Upper lobe of right lung (tissue), 1 donor: ENCODE measurements at regions not wholly inside any gene's neighbourhood (a gene's known extent, or its start where the extent isn't known, plus 50 kb on each side); places are given as distances from the start of the nearest gene placed in this dataset.
"Not testable (repeated sequence)": the region's sequence is repeated elsewhere in the genome, so short reads cannot be mapped to it uniquely, and the experiment has no call there.

Source experiments
- ATAC-seq: fragments of 200-7000 bp; cut with Tn5 transposase; one replicate; pipeline ENCODE4 v1.9.1; 2020; ENCODE audit warnings: mild to moderate bottlenecking, moderate library complexity
- DNase-seq: peaks from one replicate; pipeline ENCODE4 v3.0.0-alpha.2; 2020
- H3K27ac ChIP-seq: fragments of 200-600 bp; one replicate; pipeline ENCODE4 v1.8.0; 2022
- H3K27me3 ChIP-seq: fragments of 200-600 bp; one replicate; pipeline ENCODE4 v1.8.0; 2022; ENCODE audit warnings: mild to moderate bottlenecking
- H3K36me3 ChIP-seq: fragments of 200-600 bp; one replicate; pipeline ENCODE4 v1.8.0; 2022
- H3K4me1 ChIP-seq: fragments of 200-600 bp; one replicate; pipeline ENCODE4 v1.8.0; 2022
- H3K4me3 ChIP-seq: fragments of 200-600 bp; one replicate; pipeline ENCODE4 v1.8.0; 2022; ENCODE audit warnings: mild to moderate bottlenecking
- H3K9me3 ChIP-seq: fragments of 200-600 bp; one replicate; pipeline ENCODE4 v1.8.0; 2022
- intact Hi-C: fragments of 100-400 bp; cut with DNase I; formaldehyde crosslinking; loops from one replicate; pipeline ENCODE4 v1.11.0; 2022
- donor health status: DM: no; HTN: yes; CAD: no; lungs with severe emphysema.

GRCh38 chr9:65392611-65393010 lies 107.6 kb upstream of the FOXD4L5 start:
- ATAC-seq, H3K9me3 ChIP-seq, H3K27ac ChIP-seq, intact Hi-C loops, H3K27me3 ChIP-seq, H3K4me3 ChIP-seq, H3K36me3 ChIP-seq, H3K4me1 ChIP-seq: not testable (repeated sequence)
- peak; percentile 35 for DNase-seq

- H3K9me3 ChIP-seq, ATAC-seq, H3K36me3 ChIP-seq, H3K27me3 ChIP-seq, H3K4me3 ChIP-seq, H3K4me1 ChIP-seq, intact Hi-C loops, H3K27ac ChIP-seq: not testable (repeated sequence)
- DNase-seq = peak; percentile 73
Observed at GRCh38 chr9:65389710-65390109, 104.7 kb upstream of the FOXD4L5 start.

- intact Hi-C loops, ATAC-seq: not testable (repeated sequence)
- DNase-seq = peak; percentile 50
Observed at GRCh38 chr9:65389216-65389615, 104.2 kb upstream of the FOXD4L5 start.

GRCh38 chr9:65386699-65387098 lies 101.7 kb upstream of the FOXD4L5 start:
- H3K36me3 ChIP-seq, H3K9me3 ChIP-seq, H3K4me3 ChIP-seq, H3K27ac ChIP-seq, H3K4me1 ChIP-seq, H3K27me3 ChIP-seq, intact Hi-C loops: not testable (repeated sequence)
- ATAC-seq = peak; percentile 82
- peak; percentile 90 for DNase-seq

More at GRCh38 chr9:65389216-65389615, 104.2 kb upstream of the FOXD4L5 start:
- not testable (repeated sequence) for H3K4me3 ChIP-seq, H3K27me3 ChIP-seq, H3K36me3 ChIP-seq, H3K27ac ChIP-seq, H3K9me3 ChIP-seq, H3K4me1 ChIP-seq

- ATAC-seq, H3K27me3 ChIP-seq, H3K27ac ChIP-seq, H3K9me3 ChIP-seq, H3K4me3 ChIP-seq, H3K4me1 ChIP-seq, intact Hi-C loops, H3K36me3 ChIP-seq: not testable (repeated sequence)
- peak; percentile 42 for DNase-seq
Observed at GRCh38 chr9:65386191-65386590, 101.2 kb upstream of the FOXD4L5 start.

- H3K36me3 ChIP-seq, H3K9me3 ChIP-seq, ATAC-seq, H3K4me3 ChIP-seq, intact Hi-C loops, H3K27ac ChIP-seq, H3K27me3 ChIP-seq, H3K4me1 ChIP-seq: not testable (repeated sequence)
- DNase-seq = peak; percentile 55
Observed at GRCh38 chr9:65385655-65386024, 100.6 kb upstream of the FOXD4L5 start.

GRCh38 chr9:65384759-65385654 lies 100.0 kb upstream of the FOXD4L5 start:
- H3K27ac ChIP-seq, intact Hi-C loops, H3K4me3 ChIP-seq, H3K9me3 ChIP-seq, H3K4me1 ChIP-seq, ATAC-seq, H3K36me3 ChIP-seq, H3K27me3 ChIP-seq: not testable (repeated sequence)
- peak; percentile 39 for DNase-seq

GRCh38 chr9:65384066-65384465 lies 99.1 kb upstream of the FOXD4L5 start:
- H3K4me1 ChIP-seq, H3K9me3 ChIP-seq, ATAC-seq, H3K4me3 ChIP-seq, H3K27ac ChIP-seq, H3K36me3 ChIP-seq, H3K27me3 ChIP-seq, intact Hi-C loops: not testable (repeated sequence)
- DNase-seq = peak; percentile 39

GRCh38 chr9:65383646-65384045 lies 98.6 kb upstream of the FOXD4L5 start:
- H3K4me1 ChIP-seq, ATAC-seq, H3K27ac ChIP-seq, H3K4me3 ChIP-seq, H3K27me3 ChIP-seq, intact Hi-C loops, H3K36me3 ChIP-seq, H3K9me3 ChIP-seq: not testable (repeated sequence)
- DNase-seq = peak; percentile 37

GRCh38 chr9:65382701-65383318 lies 97.8 kb upstream of the FOXD4L5 start:
- H3K4me1 ChIP-seq, intact Hi-C loops, H3K27ac ChIP-seq, H3K4me3 ChIP-seq, H3K9me3 ChIP-seq, H3K36me3 ChIP-seq, H3K27me3 ChIP-seq, ATAC-seq: not testable (repeated sequence)
- peak; percentile 48 for DNase-seq
